ENCODE measurements at regions not wholly inside any gene's neighbourhood (a gene's known extent, or its start where the extent isn't known, plus 50 kb on each side); places are given as distances from the start of the nearest gene placed in this dataset.

GRCh38 chr4:46508216-46508615 is 118.3 kb upstream of the GABRA2 start:
- Histone ChIP-seq H3K36me3 (ENCODE audit: control insufficient read depth, insufficient read depth, low read length) (no peaks in the 10 kb centered on the region), H3K9me3 (no peaks in the 10 kb centered on the region), H3K4me1 (no peaks in the 10 kb centered on the region), H3K4me3 (ENCODE audit: low read depth, low read length) (no peak overlapping the region), H3K27me3 (replicated peaks; ENCODE audit: control insufficient read depth, insufficient read depth, low read length) (no peaks in the 10 kb centered on the region)
- no peaks in the 10 kb centered on the region for H3K4me1 Mint-ChIP-seq (ENCODE audit: low read depth, unreplicated experiment)
- H3K27ac Mint-ChIP-seq (ENCODE audit: unreplicated experiment): no peak overlapping the region
- no peaks in the 10 kb centered on the region for H3K36me3 Mint-ChIP-seq (ENCODE audit: insufficient read depth, unreplicated experiment)
- H3K4me3 Mint-ChIP-seq (ENCODE audit: unreplicated experiment): no peak overlapping the region
- TF ChIP-seq CTCF (IDR thresholded peaks at IDR 0.05; ENCODE audit: insufficient read depth in 1 of 2, low read depth in 1 of 2, low read length in 1 of 2, severe bottlenecking in 1 of 2, unreplicated experiment in 1 of 2): no peak
- DNase-seq: no peak
- intact Hi-C loops (cut with micrococcal nuclease; ENCODE audit: unreplicated experiment): no loop called here
- H3K9me3 Mint-ChIP-seq (ENCODE audit: unreplicated experiment): no peaks in the 10 kb centered on the region
- no TSS peak for BruUV-seq (replicated peaks)
- H3K27me3 Mint-ChIP-seq (ENCODE audit: insufficient read depth, unreplicated experiment): no peaks in the 10 kb centered on the region
- CTCF ChIA-PET: no interaction called here
- POLR2A ChIA-PET: no interaction called here

GRCh38 chr4:46506876-46507275 is 116.9 kb upstream of the GABRA2 start:
- Mint-ChIP-seq H3K9me3 (ENCODE audit: unreplicated experiment) (no peaks in the 10 kb centered on the region), H3K4me3 (ENCODE audit: unreplicated experiment) (no peak overlapping the region), H3K27me3 (ENCODE audit: insufficient read depth, unreplicated experiment) (no peaks in the 10 kb centered on the region), H3K4me1 (ENCODE audit: low read depth, unreplicated experiment) (no peaks in the 10 kb centered on the region), H3K36me3 (ENCODE audit: insufficient read depth, unreplicated experiment) (no peaks in the 10 kb centered on the region), H3K27ac (ENCODE audit: unreplicated experiment) (no peak overlapping the region)
- no peak for TF ChIP-seq CTCF (IDR thresholded peaks at IDR 0.05; ENCODE audit: insufficient read depth in 1 of 2, low read depth in 1 of 2, low read length in 1 of 2, severe bottlenecking in 1 of 2, unreplicated experiment in 1 of 2)
- POLR2A ChIA-PET: no interaction called here
- H3K4me3 ChIP-seq (ENCODE audit: low read depth, low read length): no peak overlapping the region
- no peaks in the 10 kb centered on the region for H3K9me3 ChIP-seq
- H3K4me1 ChIP-seq: no peaks in the 10 kb centered on the region
- no peaks in the 10 kb centered on the region for H3K36me3 ChIP-seq (ENCODE audit: control insufficient read depth, insufficient read depth, low read length)
- CTCF ChIA-PET: no interaction called here
- intact Hi-C loops (cut with micrococcal nuclease; ENCODE audit: unreplicated experiment): no loop called here
- no peak for DNase-seq
- no peaks in the 10 kb centered on the region for H3K27me3 ChIP-seq (replicated peaks; ENCODE audit: control insufficient read depth, insufficient read depth, low read length)
- BruUV-seq (replicated peaks): no TSS peak

GRCh38 chr4:46505131-46505530 is 115.2 kb upstream of the GABRA2 start:
- Mint-ChIP-seq H3K27me3 (ENCODE audit: insufficient read depth, unreplicated experiment) (no peaks in the 10 kb centered on the region), H3K4me1 (ENCODE audit: low read depth, unreplicated experiment) (no peaks in the 10 kb centered on the region), H3K27ac (ENCODE audit: unreplicated experiment) (no peak overlapping the region), H3K9me3 (ENCODE audit: unreplicated experiment) (no peaks in the 10 kb centered on the region), H3K4me3 (ENCODE audit: unreplicated experiment) (no peak overlapping the region), H3K36me3 (ENCODE audit: insufficient read depth, unreplicated experiment) (no peaks in the 10 kb centered on the region)
- no peaks in the 10 kb centered on the region for H3K36me3 ChIP-seq (ENCODE audit: control insufficient read depth, insufficient read depth, low read length)
- H3K4me1 ChIP-seq: no peaks in the 10 kb centered on the region
- intact Hi-C loops (cut with micrococcal nuclease; ENCODE audit: unreplicated experiment): no loop called here
- no peak for DNase-seq
- ChIA-PET POLR2A (no interaction called here), CTCF (no interaction called here)
- no peak overlapping the region for H3K4me3 ChIP-seq (ENCODE audit: low read depth, low read length)
- BruUV-seq (replicated peaks): no TSS peak
- no peak for TF ChIP-seq CTCF (IDR thresholded peaks at IDR 0.05; ENCODE audit: insufficient read depth in 1 of 2, low read depth in 1 of 2, low read length in 1 of 2, severe bottlenecking in 1 of 2, unreplicated experiment in 1 of 2)
- H3K27me3 ChIP-seq (replicated peaks; ENCODE audit: control insufficient read depth, insufficient read depth, low read length): no peaks in the 10 kb centered on the region
- no peaks in the 10 kb centered on the region for H3K9me3 ChIP-seq

Data from Caco-2 (cell line).